ENCODE measurements at regions not wholly inside any gene's neighbourhood (a gene's known extent, or its start where the extent isn't known, plus 50 kb on each side); places are given as distances from the start of the nearest gene placed in this dataset.
"Not testable (repeated sequence)": the region's sequence is repeated elsewhere in the genome, so short reads cannot be mapped to it uniquely, and the experiment has no call there.

- H3K4me3 ChIP-seq (ENCODE audit: extremely low read depth in 1 of 4, insufficient read depth in 2 of 4, low read depth in 3 of 4, low read length in 4 of 4); POLR2A ChIA-PET (ENCODE audit: partially characterized antibody); H2AK5ac ChIP-seq (ENCODE audit: low read depth, low read length); H3K23me2 ChIP-seq (ENCODE audit: low read depth, low read length); H3K27me3 ChIP-seq (replicated peaks in 1 of 4; ENCODE audit: control insufficient read depth in 3 of 4, extremely low read depth in 1 of 4, insufficient read depth in 3 of 4, low read length in 3 of 4); H3K36me3 ChIP-seq (ENCODE audit: control insufficient read depth in 2 of 4, insufficient read depth in 4 of 4, low read length in 3 of 4); H3K27ac ChIP-seq (ENCODE audit: low read depth, low read length); H2BK12ac ChIP-seq (ENCODE audit: low read depth, low read length); H3K56ac ChIP-seq (replicated peaks; ENCODE audit: insufficient read length, low read depth, low read length); H4K20me1 ChIP-seq (replicated peaks in 1 of 2; ENCODE audit: control insufficient read depth in 1 of 2, insufficient read depth in 2 of 2, low read length in 2 of 2); H3K4me2 ChIP-seq (ENCODE audit: insufficient read depth in 1 of 2, low read depth in 2 of 2, low read length in 2 of 2); H4K5ac ChIP-seq (ENCODE audit: insufficient read length, low read depth, low read length); H2BK120ac ChIP-seq (replicated peaks; ENCODE audit: low read depth, low read length); H3K79me1 ChIP-seq (ENCODE audit: low read depth, low read length); H2BK15ac ChIP-seq (ENCODE audit: low read length); H2BK5ac ChIP-seq (ENCODE audit: low read depth, low read length); H3K4me1 ChIP-seq (replicated peaks in 1 of 4; ENCODE audit: control insufficient read depth in 3 of 4, insufficient read depth in 4 of 4, low read length in 3 of 4); H3K9ac ChIP-seq (replicated peaks in 1 of 4; ENCODE audit: extremely low read depth in 1 of 4, low read depth in 3 of 4, low read length in 3 of 4); DNase-seq (ENCODE audit: low read depth in 1 of 2, low spot score in 2 of 2); H3K4ac ChIP-seq (replicated peaks; ENCODE audit: insufficient read length, low read depth, low read length); FAIRE-seq; H4K91ac ChIP-seq (replicated peaks; ENCODE audit: insufficient read length, low read length); H3K18ac ChIP-seq (ENCODE audit: extremely low read depth, low read length); H3K14ac ChIP-seq (ENCODE audit: insufficient read length); H2BK20ac ChIP-seq (ENCODE audit: low read length); CTCF ChIA-PET (ENCODE audit: partially characterized antibody); H3K79me2 ChIP-seq (ENCODE audit: control insufficient read depth in 1 of 2, insufficient read depth in 2 of 2, low read length in 2 of 2); H2AFZ ChIP-seq (ENCODE audit: low read length); H3K23ac ChIP-seq (ENCODE audit: insufficient read length); H3K9me3 ChIP-seq (ENCODE audit: insufficient read depth in 2 of 2, low read depth in 1 of 2, low read length in 1 of 2); H4K8ac ChIP-seq (ENCODE audit: extremely low read depth, insufficient read depth, low read length): not testable (repeated sequence)
- WGBS, 2 experiments (ENCODE audit: extremely low coverage in 1 of 2, insufficient coverage in 1 of 2, insufficient read length in 1 of 2, insufficient replicate concordance in 2 of 2, low coverage in 1 of 2, low lambda C conversion rate in 2 of 2, missing lambda C conversion rate in 1 of 2): 100% methylated on average over 1 of the region's 1 CpG; no CpG with 5 or more reads in 1 of the 2 experiments
Measured at GRCh38 chr12:127154830-127155229, 1112.1 kb upstream of the TMEM132C start.

GRCh38 chr12:127155935-127156619 is 1110.9 kb upstream of the TMEM132C start:
- H3K27ac ChIP-seq (ENCODE audit: low read depth, low read length); H3K9ac ChIP-seq (replicated peaks in 1 of 4; ENCODE audit: extremely low read depth in 1 of 4, low read depth in 3 of 4, low read length in 3 of 4); H2BK20ac ChIP-seq (ENCODE audit: low read length); H3K4me3 ChIP-seq (ENCODE audit: extremely low read depth in 1 of 4, insufficient read depth in 2 of 4, low read depth in 3 of 4, low read length in 4 of 4); H3K4ac ChIP-seq (replicated peaks; ENCODE audit: insufficient read length, low read depth, low read length); DNase-seq (ENCODE audit: low read depth in 1 of 2, low spot score in 2 of 2); H2BK12ac ChIP-seq (ENCODE audit: low read depth, low read length); H2BK15ac ChIP-seq (ENCODE audit: low read length); H3K79me2 ChIP-seq (ENCODE audit: control insufficient read depth in 1 of 2, insufficient read depth in 2 of 2, low read length in 2 of 2); H3K79me1 ChIP-seq (ENCODE audit: low read depth, low read length); H4K20me1 ChIP-seq (replicated peaks in 1 of 2; ENCODE audit: control insufficient read depth in 1 of 2, insufficient read depth in 2 of 2, low read length in 2 of 2); H3K4me2 ChIP-seq (ENCODE audit: insufficient read depth in 1 of 2, low read depth in 2 of 2, low read length in 2 of 2); H3K56ac ChIP-seq (replicated peaks; ENCODE audit: insufficient read length, low read depth, low read length); H3K27me3 ChIP-seq (replicated peaks in 1 of 4; ENCODE audit: control insufficient read depth in 3 of 4, extremely low read depth in 1 of 4, insufficient read depth in 3 of 4, low read length in 3 of 4); FAIRE-seq; H2BK120ac ChIP-seq (replicated peaks; ENCODE audit: low read depth, low read length); CTCF ChIA-PET (ENCODE audit: partially characterized antibody); H2AK5ac ChIP-seq (ENCODE audit: low read depth, low read length); H3K9me3 ChIP-seq (ENCODE audit: insufficient read depth in 2 of 2, low read depth in 1 of 2, low read length in 1 of 2); H2BK5ac ChIP-seq (ENCODE audit: low read depth, low read length); H3K36me3 ChIP-seq (ENCODE audit: control insufficient read depth in 2 of 4, insufficient read depth in 4 of 4, low read length in 3 of 4); H4K5ac ChIP-seq (ENCODE audit: insufficient read length, low read depth, low read length); H3K4me1 ChIP-seq (replicated peaks in 1 of 4; ENCODE audit: control insufficient read depth in 3 of 4, insufficient read depth in 4 of 4, low read length in 3 of 4); H4K8ac ChIP-seq (ENCODE audit: extremely low read depth, insufficient read depth, low read length); H3K23ac ChIP-seq (ENCODE audit: insufficient read length); H3K23me2 ChIP-seq (ENCODE audit: low read depth, low read length); H2AFZ ChIP-seq (ENCODE audit: low read length); H3K18ac ChIP-seq (ENCODE audit: extremely low read depth, low read length); POLR2A ChIA-PET (ENCODE audit: partially characterized antibody); H3K14ac ChIP-seq (ENCODE audit: insufficient read length); H4K91ac ChIP-seq (replicated peaks; ENCODE audit: insufficient read length, low read length): not testable (repeated sequence)
- 88% methylated on average over 5 of the region's 5 CpGs; no CpG with 5 or more reads in 1 of the 2 experiments for WGBS, 2 experiments (ENCODE audit: extremely low coverage in 1 of 2, insufficient coverage in 1 of 2, insufficient read length in 1 of 2, insufficient replicate concordance in 2 of 2, low coverage in 1 of 2, low lambda C conversion rate in 2 of 2, missing lambda C conversion rate in 1 of 2)
